Hematopoietic multipotent progenitor cell treated with erythropoietin and hydrocortisone succinate and interleukin-3 and kit ligand, for 8 days (in vitro differentiated cells): ENCODE measurements at regions not wholly inside any gene's neighbourhood (a gene's known extent, or its start where the extent isn't known, plus 50 kb on each side); places are given as distances from the start of the nearest gene placed in this dataset.
"Not testable (repeated sequence)": the region's sequence is repeated elsewhere in the genome, so short reads cannot be mapped to it uniquely, and the experiment has no call there.

Experiments used
- DNase-seq: peaks from one replicate; pipeline ENCODE4 v3.0.0-alpha.2; 2015

DNA sequence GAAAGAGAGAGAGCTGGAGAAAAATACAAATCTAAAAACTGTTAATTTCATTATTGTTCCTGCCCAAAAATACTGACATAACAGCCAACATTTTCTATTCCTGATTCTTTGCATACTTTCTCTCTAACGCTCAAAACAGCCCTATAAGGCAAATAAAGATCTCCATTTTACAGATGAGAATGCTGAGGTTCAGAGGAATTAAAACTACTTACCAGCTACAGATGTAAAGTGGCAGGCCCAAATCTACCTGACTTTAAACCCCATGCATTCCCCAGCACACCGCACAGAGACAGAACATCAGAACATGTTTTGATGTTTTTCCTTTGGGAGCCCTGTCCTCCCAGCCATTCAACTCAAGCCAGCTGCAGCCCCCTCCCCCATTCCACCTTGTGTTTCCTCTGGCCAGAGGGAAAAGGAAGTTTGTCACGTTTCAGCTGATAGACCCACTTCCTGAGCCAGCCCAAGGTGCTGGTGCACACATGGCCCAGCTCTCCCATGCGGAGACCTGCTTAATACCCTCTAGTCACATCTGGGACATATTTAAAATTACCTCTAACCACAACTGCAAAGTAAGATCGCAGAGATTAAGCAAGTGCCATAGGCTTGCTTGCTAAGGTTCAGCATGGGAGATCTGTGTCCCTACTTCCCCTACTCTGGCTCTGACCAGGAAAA is 133.1 kb upstream of the NFIA start:
- DNase-seq: no peak

DNA sequence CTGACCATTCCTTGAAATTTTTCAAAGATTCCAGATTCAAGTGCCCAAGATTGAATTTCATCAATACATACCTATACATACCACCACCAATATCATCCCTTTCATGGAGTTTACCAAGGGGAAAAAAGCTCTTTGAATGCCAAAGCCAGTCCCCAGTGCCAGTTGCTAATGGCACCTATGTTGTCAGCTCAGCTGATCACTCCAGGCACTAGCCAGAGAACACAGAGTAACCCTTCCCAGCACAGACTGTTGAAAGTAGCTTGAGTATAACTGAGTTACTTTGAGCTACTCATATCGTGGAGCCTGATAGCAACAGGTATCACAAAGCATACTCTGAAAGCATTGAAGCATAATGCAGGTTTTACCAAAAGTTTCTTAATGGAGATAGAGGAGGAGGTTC is 133.9 kb upstream of the NFIA start:
- no peak for DNase-seq

DNA sequence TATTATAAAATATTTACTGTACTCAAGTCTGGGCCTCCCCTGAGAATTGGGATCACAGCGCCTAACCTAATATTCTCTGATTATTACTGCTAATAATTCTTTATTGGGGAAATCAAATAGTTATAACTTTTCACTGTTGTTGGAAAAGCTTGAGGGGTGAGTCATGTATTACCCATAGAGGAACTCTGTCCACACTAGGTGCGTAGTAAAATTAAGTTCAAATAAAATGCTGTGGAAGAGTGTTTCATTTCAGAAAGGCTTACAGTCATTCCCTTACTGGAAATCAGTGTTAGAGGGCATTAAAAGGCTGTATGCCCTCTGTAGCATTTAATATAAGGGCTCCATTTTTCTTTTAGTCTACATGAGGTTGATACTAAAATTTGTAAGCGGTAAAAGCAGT is 135.0 kb upstream of the NFIA start:
- no peak for DNase-seq

DNA sequence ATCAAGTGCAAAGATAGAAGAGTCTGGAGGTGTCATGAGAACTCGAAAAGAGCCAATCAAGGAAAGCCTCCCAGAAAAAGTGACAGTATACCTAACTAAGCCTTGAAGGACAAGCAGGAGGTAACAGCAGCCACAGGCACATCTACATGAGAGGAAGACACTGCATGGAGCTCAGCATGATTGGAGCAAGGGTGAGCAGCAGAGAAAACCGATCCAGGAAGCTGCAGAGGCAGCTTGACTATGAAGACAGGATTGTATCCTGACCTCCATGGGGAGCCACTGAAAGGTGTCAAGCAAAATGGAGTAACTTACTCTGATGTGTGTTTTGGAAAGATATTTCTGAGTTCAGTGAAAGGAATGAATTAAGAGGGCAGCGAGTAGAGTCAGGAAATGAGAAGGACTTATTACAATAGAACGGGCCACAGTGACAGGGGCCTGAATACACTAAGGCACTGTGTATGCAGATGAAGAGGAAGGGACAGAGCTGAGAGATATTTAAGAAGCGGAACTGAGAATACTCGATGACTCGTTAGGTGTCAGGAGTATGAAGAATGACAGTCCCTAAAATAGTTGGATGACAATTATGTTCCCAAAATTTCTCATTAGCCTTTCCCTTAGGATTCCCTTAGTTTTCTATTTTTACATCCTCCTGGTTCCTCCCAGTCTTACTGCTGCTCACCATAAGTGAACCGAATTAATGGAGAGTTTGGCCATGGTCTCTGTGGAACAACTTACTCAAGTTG is 139.3 kb upstream of the NFIA start:
- no peak for DNase-seq

DNA sequence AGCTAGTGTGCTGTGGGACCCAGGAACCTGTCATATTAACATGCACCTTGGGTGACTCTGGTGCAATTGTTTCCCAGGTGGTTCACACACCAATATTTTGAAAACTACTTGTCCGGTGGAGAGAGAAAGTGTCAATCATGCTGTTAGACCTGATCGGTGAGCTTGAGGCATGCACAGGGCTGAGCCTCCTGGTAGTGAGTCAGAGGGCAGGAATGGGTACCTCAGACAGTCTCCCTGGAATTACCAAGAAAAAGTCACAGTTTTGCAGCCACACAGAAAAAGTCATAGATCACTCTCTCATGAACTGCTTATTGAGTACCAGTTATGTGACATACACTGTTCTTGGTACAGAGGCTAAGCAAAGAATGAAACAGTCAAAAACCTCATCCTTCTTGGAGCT is 140.1 kb upstream of the NFIA start:
- no peak for DNase-seq

DNA sequence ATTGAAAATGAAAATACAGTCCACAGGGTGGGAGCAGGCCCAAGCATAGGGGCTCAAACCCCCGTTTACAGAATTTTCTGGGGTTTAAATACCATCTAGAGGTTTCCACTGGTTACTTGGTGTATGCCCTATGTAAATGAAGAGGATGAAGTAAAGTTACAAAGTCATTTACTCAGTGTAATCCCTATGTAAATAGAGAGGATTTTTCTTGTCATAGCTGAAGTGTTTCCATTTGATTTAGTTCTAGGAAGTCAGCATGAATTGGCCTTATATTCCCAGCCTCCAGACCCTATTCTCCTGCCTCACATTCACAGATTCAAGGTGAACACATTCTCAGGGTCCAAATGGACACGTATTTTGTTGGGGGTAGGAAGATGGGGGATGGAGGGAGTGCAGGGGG is 141.7 kb upstream of the NFIA start:
- DNase-seq: not testable (repeated sequence)

DNA sequence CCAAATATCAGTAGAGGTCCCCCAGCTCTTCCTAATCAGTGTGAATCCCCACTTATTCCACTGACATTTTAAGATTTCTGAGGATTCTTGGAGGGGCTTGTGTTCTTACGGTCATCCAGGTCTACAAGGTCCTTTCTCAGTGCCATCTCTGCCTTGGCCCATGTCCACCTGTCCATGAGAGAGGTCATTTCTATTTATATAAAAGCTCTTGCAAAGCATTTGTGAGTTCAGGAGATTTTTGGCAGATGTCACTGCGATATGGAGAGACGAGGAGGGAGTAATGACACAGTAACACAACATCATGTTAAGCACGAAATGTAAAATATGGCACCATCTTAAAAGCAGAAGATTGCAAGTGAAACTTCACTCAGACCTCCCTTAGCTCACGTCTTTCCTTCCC is 144.6 kb upstream of the NFIA start:
- no peak for DNase-seq

DNA sequence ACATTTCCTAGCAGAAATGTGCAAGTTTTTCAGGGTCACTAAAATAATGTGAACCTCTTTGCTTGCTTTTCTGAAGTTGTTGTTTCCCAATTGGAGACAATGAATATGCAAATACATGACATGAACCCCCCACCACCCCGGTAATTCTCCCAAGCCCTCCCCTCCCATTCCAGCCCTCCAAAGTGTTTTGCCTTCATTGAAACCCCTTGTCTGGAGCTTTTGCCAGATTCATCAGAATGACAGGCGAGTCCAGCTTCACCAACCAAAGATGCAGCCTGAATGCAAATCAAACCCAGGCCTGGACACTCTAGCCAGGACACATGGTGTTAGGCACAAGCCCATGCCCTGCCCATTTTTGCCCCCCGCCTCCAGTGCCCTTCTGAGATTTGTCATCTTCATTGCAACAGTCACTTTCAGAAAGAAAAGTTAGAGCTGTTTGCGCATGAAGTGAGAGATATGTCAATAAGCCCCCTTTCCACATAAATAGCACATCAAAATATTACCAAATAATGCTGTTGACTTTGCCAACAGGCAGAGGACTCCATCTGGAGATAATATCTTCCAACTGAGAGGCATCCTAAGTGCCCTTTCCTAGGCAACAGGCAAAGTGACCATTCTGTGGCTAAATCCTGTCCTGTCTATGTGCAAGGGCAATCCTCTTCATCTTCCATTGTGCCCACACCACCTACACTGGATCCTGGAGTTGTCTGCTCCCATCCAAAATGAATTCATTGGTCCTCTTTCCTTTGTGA is 145.6 kb upstream of the NFIA start:
- no peak for DNase-seq

DNA sequence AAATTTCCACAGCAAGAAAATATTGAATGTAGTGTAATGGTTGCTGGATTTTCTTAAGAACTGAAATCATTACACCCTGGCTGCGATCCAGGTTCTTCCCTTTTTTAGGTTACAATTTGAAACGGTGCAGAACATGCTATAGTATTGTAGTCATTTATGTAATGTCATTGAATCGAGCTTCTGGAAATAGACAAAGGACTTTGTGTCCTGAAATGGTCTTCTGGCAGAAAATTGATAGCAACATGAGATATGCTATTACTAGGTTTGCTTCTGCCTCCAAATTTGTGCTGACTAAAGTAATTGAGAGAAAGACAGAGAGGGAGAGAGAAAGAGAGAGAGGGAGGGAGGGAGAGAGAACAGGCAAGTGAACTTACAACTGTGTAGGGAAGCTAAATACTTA is 146.2 kb upstream of the NFIA start:
- peak; percentile 6 for DNase-seq

DNA sequence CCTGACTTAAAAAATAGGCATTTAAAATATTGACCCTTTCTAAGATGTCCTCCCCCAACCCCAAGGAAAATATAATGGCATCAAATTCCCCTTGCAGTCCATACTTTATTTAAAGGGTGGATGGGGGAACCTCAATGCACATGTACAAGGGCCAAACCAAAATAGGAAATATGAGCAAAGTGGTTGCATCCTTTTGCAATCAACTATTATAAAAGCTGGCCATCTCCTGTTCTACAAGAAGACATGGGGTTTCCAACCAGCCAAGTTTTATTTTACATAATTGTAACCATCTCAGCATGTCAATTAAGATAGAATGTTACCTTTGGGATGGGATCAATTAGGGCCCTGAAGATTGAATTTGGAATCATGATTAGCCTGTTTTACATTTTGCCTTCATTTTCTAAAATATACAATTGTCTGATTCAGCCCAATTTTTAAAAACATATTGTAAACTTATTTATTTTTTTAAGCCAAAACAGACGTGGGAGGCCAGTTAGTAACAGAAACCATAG is 146.7 kb upstream of the NFIA start:
- no peak for DNase-seq

DNA sequence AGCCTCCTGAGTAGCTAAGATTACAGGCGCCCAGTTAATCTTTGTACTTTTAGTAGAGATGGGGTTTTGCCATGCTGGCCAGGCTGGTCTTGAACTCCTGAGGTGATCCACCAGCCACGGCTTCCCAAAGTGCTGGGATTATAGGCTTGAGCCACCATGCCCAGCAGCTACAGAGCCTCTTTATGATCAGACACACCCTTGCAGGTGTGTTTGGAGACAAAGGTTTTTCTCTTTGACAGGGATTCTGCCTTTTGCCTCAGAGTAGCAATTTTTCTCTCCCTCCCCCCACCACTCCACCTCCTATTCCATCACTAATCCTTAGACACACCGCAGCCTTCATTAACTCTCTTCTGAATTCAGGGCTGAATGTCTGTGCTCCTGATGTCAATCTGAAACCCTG is 152.2 kb upstream of the NFIA start:
- DNase-seq: no peak

DNA sequence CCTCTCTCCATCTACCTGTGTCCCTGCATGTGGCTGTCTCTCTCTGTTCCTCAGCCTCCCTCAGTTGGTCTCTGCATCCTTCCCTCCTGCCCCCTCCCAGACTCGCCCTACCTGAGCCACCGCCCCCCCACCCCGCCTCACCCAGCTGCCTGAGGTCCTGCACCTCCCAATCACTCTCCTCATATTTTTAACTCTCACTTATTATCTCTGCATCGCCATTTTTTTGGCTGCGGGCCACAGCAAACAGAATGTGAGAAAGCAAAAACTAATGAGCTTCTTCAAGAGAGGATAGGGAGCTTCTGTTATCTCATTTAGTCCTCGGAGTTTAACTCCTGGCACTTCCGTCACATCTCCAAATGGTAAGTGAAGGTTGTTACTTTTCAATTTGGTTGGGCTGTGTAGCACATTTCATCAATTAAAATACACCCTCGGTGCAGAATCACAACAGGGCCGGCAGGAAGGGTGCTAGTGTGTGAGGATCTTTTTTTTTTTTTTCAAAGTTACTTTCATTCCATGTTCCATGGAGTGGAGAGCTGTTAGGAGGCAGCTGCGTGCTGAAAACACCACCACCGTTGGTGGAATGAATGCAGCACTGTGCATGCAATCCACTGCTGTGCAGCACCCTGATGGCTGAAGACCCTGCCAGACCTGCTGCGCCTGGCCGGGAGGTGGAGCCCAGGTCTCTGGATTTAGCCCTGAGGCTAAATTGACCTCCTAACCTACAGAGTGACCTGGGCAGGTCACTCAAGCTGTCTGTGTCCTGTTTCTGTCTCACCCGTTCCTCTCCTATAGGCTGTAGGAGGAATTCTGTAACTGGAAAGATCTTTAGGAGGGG is 157.2 kb upstream of the NFIA start:
- peak; percentile 77 for DNase-seq

DNA sequence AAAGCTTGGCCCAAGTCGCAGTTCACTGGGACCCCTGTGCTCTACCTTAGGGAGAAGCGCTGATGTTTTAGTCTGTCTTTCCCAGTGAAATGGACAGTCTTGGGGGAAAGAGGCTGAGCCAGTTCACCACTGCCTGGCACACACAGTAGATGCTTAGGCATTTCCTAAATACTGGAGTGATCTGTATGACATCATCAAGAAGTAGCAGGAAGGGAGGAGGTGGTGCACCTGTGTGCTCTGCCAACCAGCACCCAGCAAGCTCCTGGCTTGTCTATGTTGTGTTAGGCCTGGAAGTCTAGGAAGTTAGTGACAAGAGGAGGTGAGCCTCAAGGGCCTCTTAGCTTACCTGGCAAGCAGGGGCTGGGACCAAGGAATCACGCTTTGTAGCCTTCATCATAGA is 158.2 kb upstream of the NFIA start:
- no peak for DNase-seq

DNA sequence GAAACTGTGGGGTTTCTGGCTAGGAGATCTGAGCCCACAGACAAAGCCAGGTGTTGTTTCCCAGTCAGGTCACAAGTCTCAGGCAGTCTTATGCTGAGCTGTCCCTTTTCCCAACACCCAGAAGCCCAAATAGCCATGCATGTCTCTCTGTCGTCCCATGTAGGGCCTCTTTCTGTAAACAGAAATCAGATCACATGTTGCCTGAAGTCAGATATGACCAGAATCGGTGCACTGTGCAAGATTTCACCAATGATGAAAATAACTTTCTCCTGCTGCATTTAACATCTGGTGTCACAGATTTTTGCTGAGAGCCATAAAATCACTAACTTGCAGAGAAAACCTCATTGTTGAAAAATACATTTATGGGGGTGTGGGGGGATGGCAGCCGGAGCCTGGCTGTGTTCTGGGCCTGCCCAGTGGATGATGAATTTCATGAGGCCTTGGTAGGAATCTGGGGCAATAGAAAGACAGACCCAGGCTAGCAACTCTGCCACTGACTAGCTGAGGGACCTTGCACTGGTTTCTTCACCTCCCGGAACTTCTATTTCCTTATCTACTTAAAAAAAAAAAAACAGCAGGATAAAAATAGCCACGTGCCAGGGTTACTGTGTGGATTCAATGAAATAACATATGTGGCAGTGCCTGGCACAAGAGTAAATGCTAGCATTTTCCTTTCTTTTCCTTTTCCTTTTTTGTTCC is 158.8 kb upstream of the NFIA start:
- no peak for DNase-seq

DNA sequence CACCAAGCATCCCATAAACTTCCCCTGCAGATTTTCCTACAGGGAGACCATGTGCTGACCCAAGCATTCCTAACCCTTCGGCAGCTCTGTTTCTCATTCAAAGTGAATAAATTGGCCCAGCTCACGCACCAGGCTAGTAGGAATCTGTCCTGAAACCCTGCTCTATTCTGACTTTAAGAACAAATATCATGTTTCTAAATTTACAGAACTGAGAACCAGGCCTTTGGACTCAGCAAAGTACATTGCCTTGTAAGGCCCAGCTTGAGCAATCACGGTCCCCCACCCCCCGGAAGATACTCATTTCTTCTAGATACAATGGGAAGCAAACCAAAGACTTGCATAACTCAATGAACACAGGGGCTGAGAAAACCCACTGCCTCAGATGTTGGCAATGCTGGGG is 160.1 kb upstream of the NFIA start:
- DNase-seq: no peak

DNA sequence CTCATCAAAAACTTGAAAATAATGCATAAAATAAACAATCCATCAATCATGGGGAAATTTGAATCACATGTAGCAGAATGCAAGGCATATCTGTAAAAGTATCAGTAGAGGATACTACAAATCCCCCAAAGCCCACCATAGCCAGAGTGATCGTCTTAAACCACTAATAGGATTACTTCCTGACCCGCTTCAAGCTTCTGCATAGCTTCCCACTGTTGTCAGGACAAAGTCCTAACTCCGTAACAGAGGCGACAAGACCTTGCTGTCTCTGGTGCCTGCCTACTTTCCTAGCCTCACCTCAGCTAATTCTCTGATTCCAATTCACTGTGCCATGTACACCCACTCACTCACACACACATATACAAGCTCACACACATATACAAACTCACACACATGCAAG is 161.2 kb upstream of the NFIA start:
- no peak for DNase-seq

DNA sequence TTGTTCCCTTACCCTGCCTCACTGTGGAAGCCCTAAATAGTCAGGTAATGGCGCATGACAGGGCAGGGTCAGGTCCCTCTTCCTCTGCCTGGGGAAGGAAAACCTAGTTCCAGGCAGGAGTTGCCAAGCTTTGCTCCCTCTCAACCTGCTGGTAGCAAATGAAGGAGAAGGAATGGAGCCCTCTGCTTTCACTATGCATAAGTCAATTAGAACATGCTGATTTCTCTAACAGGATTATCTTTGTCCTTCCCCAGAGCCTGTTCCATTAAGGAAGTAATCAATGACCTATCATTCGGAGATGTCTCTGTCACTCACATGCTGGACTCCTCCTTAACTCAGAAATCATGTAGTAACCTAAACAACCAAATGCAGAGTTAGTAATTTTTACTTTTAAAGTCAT is 161.8 kb upstream of the NFIA start:
- no peak for DNase-seq

DNA sequence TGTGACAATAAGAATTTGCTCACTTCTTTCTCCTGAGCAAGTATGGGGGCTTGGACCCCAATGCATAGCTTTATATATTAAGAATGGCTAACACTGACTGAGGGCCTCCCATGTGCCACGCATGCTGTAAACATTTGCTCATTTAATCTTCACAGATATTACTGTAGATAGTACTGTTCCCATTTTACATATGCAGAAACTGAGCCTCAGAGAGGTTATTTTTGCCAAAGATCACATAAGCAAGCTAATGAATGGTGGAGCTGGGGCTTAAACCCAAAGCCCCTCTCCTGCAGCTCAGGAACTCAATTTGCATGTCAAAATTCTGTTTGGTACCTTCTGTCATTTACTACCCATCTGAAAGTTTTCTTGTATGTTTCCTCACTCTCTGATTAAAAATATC is 163.5 kb upstream of the NFIA start:
- DNase-seq: no peak

DNA sequence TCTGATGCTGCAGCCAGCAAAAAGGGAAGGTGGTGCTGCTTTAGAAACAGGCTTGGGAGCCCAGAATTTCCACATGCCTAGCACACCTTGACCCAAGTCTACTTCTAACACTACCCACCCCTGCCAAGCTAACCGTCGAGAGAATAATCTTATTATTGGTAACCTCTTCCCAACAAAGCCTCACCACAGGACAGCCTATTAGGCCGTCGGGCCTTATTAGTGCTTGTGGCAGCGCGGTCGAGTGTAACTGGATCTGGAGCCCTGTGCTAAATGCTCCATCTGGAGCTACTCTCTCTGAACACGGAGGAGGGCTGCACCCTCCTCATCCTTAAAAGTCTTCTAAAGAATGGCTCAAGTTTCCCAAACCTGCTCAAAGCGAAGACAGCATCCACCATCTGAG is 165.5 kb upstream of the NFIA start:
- DNase-seq: no peak

DNA sequence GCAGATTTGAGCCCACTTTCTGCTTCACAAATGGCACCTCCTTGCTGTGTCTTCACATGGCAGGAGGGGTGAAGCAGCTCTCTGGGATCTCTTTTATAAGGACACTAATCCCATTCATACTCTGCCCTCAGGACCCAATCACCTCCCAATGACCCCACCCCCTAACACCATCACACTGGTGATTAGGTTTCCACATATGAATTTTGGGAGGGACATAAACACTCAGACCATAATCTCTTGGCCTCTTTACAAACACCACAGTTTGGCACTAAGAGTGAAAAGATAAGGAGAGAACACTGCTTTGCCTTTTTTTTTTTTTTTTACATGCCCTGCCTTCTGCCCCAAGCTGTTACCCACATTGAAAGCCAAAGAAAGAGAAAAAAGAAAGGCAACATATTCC is 166.2 kb upstream of the NFIA start:
- DNase-seq: peak; percentile 96

DNA sequence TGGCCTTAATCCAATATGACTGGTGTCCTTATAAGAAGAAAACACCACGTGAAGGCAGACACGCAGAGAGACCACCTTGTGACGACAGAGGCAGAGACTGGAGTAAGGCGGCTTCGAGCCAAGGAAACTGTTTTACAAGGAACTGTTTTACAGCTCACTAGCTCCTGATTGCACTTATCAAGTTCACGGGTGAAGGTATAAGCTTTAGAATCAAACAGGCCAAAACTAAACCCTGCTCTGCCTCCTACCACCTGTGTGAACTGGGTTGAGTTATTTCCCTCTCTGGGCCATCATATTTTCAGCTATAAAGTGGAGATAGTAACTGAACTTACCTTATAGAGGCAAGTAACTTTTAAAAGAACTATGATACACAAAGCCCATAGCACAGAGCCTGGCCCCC is 166.9 kb upstream of the NFIA start:
- DNase-seq: no peak

DNA sequence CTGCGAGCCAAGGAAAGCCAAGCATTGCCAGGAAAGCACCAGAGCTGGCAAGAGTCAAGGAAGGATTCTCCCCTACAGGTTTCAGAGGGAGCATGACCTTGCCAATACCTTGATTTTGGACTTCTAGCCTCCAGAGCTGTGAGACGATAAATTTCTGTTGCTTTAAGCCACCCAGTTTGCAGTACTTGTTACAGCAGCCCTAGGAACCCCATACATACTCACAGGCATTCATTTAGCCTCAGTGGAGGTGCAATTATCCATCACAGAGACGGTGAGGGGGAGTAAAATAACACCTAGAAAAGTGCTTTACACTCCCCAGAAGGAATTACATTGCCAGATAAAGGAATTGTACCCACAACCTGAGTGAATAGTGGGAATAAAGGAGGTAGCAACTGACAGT is 167.4 kb upstream of the NFIA start:
- no peak for DNase-seq
